H9 (cell line): ENCODE measurements at regions not wholly inside any gene's neighbourhood (a gene's known extent, or its start where the extent isn't known, plus 50 kb on each side); places are given as distances from the start of the nearest gene placed in this dataset.

Source experiments
- DNase-seq: peaks from one replicate; pipeline ENCODE4 v3.0.0-alpha.2; 2017
- H2AFZ ChIP-seq: one replicate; pipeline ENCODE4 v1.6.1; 2013; ENCODE audit warnings: mild to moderate bottlenecking, low read length, control low read depth, moderate library complexity
- H2AK5ac ChIP-seq: 2 replicates; pipeline ENCODE4 v1.6.1; 2013; ENCODE audit warnings: low read length, control low read depth, mixed read lengths; ENCODE audit not compliant: insufficient read length
- H2BK120ac ChIP-seq: one replicate; pipeline ENCODE4 v1.6.1; 2013; ENCODE audit warnings: low read depth, mild to moderate bottlenecking, low read length, control low read depth, inconsistent platforms; ENCODE audit not compliant: poor library complexity, severe bottlenecking
- H2BK12ac ChIP-seq: 2 replicates; pipeline ENCODE4 v1.6.1; 2013; ENCODE audit warnings: low read length, control low read depth, mixed read lengths, low read depth; ENCODE audit not compliant: insufficient read length
- H2BK15ac ChIP-seq: 2 replicates; pipeline ENCODE4 v1.6.1; 2013; ENCODE audit warnings: low read depth, low read length, control low read depth
- H2BK20ac ChIP-seq: one replicate; pipeline ENCODE4 v1.6.1; 2013; ENCODE audit warnings: low read depth, mild to moderate bottlenecking, low read length, control low read depth, inconsistent platforms; ENCODE audit not compliant: poor library complexity, severe bottlenecking
- H2BK5ac ChIP-seq: 2 replicates; pipeline ENCODE4 v1.6.1; 2013; ENCODE audit warnings: low read length, control low read depth, mixed read lengths; ENCODE audit not compliant: insufficient read length
- H3K14ac ChIP-seq: 2 replicates; pipeline ENCODE4 v1.6.1; 2013; ENCODE audit warnings: low read length, control low read depth; ENCODE audit not compliant: insufficient read depth
- H3K18ac ChIP-seq: 2 replicates; pipeline ENCODE4 v1.6.1; 2013; ENCODE audit warnings: low read depth, mild to moderate bottlenecking, mixed read lengths, low read length, control low read depth; ENCODE audit not compliant: insufficient read length
- H3K23ac ChIP-seq: 2 replicates; pipeline ENCODE4 v1.6.1; 2013; ENCODE audit warnings: low read length, control low read depth, mixed read lengths, low read depth; ENCODE audit not compliant: insufficient read length
- H3K23me2 ChIP-seq: 2 replicates; pipeline ENCODE4 v1.6.1; 2013; ENCODE audit warnings: low read depth, mild to moderate bottlenecking, mixed read lengths, low read length, control low read depth; ENCODE audit not compliant: insufficient read length, poor library complexity, severe bottlenecking
- H3K27ac ChIP-seq: 2 replicates; pipeline ENCODE4 v1.5.1; 2013; ENCODE audit warnings: low read length, control low read depth, mixed read lengths, low read depth; ENCODE audit not compliant: insufficient read length
- H3K27me3 ChIP-seq: 2 replicates; pipeline ENCODE4 v1.6.1; 2013; ENCODE audit warnings: low read length, control low read depth, inconsistent platforms; ENCODE audit not compliant: insufficient read depth
- H3K4ac ChIP-seq: 2 replicates; pipeline ENCODE4 v1.6.1; 2013; ENCODE audit warnings: low read depth, mild to moderate bottlenecking, control low read depth, inconsistent platforms, low read length, moderate library complexity
- H3K4me1 ChIP-seq: 2 replicates; pipeline ENCODE4 v1.6.1; 2013; ENCODE audit warnings: low read length, control low read depth, inconsistent platforms; ENCODE audit not compliant: insufficient read depth
- H3K4me2 ChIP-seq: 2 replicates; pipeline ENCODE4 v1.6.1; 2013; ENCODE audit warnings: low read length, control low read depth, mixed read lengths; ENCODE audit not compliant: insufficient read length, insufficient read depth
- H3K56ac ChIP-seq: 2 replicates; pipeline ENCODE4 v1.6.1; 2013; ENCODE audit warnings: low read depth, mild to moderate bottlenecking, mixed read lengths, low read length, control low read depth; ENCODE audit not compliant: insufficient read length
- H3K79me1 ChIP-seq: 2 replicates; pipeline ENCODE4 v1.6.1; 2013; ENCODE audit warnings: low read depth, mild to moderate bottlenecking, moderate library complexity, low read length, control low read depth, inconsistent platforms; ENCODE audit not compliant: insufficient read depth, poor library complexity, severe bottlenecking
- H3K79me2 ChIP-seq: 2 replicates; pipeline ENCODE4 v1.6.1; 2013; ENCODE audit warnings: low read length, control low read depth, inconsistent platforms; ENCODE audit not compliant: insufficient read depth
- H3K9ac ChIP-seq: 2 replicates; pipeline ENCODE4 v1.6.1; 2013; ENCODE audit warnings: low read length, control low read depth, mixed read lengths; ENCODE audit not compliant: insufficient read length; ENCODE audit errors: extremely low read depth
- H3K9me3 ChIP-seq: one replicate; pipeline ENCODE4 v1.6.1; 2013; ENCODE audit warnings: low read depth, low read length, inconsistent platforms; ENCODE audit not compliant: control insufficient read depth
- H3T11ph ChIP-seq: one replicate; pipeline ENCODE4 v1.6.1; 2013; ENCODE audit warnings: mild to moderate bottlenecking, low read length, control low read depth, inconsistent platforms
- H4K20me1 ChIP-seq: one replicate; pipeline ENCODE4 v1.6.1; 2013; ENCODE audit not compliant: control insufficient read depth, insufficient read length, insufficient read depth
- H4K5ac ChIP-seq: 2 replicates; pipeline ENCODE4 v1.6.1; 2013; ENCODE audit warnings: low read depth, mild to moderate bottlenecking, mixed read lengths, low read length, control low read depth; ENCODE audit not compliant: insufficient read length
- H4K8ac ChIP-seq: replicated peaks from 2 replicates; pipeline ENCODE4 v1.6.1; 2013; ENCODE audit warnings: low read length, control low read depth, mixed read lengths, low read depth; ENCODE audit not compliant: insufficient read length
- H4K91ac ChIP-seq: 2 replicates; pipeline ENCODE4 v1.6.1; 2013; ENCODE audit warnings: low read depth, mild to moderate bottlenecking, moderate library complexity, mixed read lengths, low read length, control low read depth; ENCODE audit not compliant: insufficient read length
- H3K27ac Mint-ChIP-seq, 3 experiments: 2 replicates in 2 of 3; 3 replicates in 1 of 3; pipeline ENCODE4 v1.8.0; 2020 to 2021; ENCODE audit warnings: mixed read lengths in 3 of 3, mild to moderate bottlenecking in 1 of 3, moderate library complexity in 1 of 3
- H3K27me3 Mint-ChIP-seq: 2 replicates; pipeline ENCODE4 v1.8.0; 2021; ENCODE audit warnings: low read depth, mild to moderate bottlenecking, moderate library complexity, mixed read lengths
- H3K36me3 Mint-ChIP-seq, 3 experiments: 2 replicates in 2 of 3; 3 replicates in 1 of 3; pipeline ENCODE4 v1.8.0; 2020 to 2021; ENCODE audit warnings: low read depth in 3 of 3, mixed read lengths in 3 of 3; ENCODE audit not compliant: insufficient read depth in 1 of 3
- H3K4me1 Mint-ChIP-seq, 2 experiments: 2 replicates each; pipeline ENCODE4 v1.8.0; 2020; ENCODE audit warnings: mixed read lengths in 2 of 2
- H3K4me3 Mint-ChIP-seq, 2 experiments: 2 replicates in 1 of 2; 3 replicates in 1 of 2; pipeline ENCODE4 v1.8.0; 2020 to 2021; ENCODE audit warnings: mild to moderate bottlenecking in 2 of 2, mixed read lengths in 2 of 2, moderate library complexity in 1 of 2
- H3K9me3 Mint-ChIP-seq, 2 experiments: 2 replicates in 1 of 2; 3 replicates in 1 of 2; pipeline ENCODE4 v1.8.0; 2020; ENCODE audit warnings: mild to moderate bottlenecking in 2 of 2, mixed read lengths in 2 of 2, moderate library complexity in 1 of 2
- WGBS: extraction: QIAGEN DNeasy Blood & Tissue Kit; methylation state at CpG from one replicate; pipeline ENCODE4 v1.1.7; 2013; ENCODE audit warnings: missing lambda C conversion rate, low lambda C conversion rate, mixed read lengths; ENCODE audit not compliant: insufficient read length; ENCODE audit errors: extremely low coverage; 5-methylcytosine and 5-hydroxymethylcytosine counted together
- TF ChIP-seq, protein P1 (sequence below): fragments of 200-600 bp; sonication (generic); conservative IDR thresholded peaks from 3 replicates; pipeline ENCODE4 v1.8.0; 2021; ENCODE audit warnings: antibody characterized with exemption, mild to moderate bottlenecking

DNA sequence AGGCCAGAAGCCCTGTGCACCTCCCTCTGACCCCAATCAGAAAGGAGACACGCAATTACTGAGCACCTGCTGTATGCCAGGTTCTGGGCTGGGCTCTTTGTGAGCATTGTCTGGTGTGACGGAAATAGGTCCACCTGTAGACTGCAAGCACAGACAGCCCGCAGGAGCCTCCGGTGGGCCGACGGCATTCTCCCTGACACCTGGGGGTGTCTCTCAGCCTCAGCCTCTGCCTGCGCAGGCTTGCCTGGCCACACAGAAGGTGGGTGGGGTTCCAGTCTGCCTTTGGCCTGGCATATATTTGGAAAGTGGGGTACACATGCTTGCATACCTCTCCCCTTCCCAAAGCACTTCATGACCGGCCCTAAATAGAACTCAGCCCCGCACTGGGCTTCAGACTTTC lies 129.3 kb downstream of the BUD13 start:
- no peak overlapping the region for H3K23ac ChIP-seq
- no peak overlapping the region for H4K91ac ChIP-seq
- H2AFZ ChIP-seq, result no peak overlapping the region
- no peak overlapping the region for H3K9ac ChIP-seq
- no peak overlapping the region for H4K5ac ChIP-seq
- peaks cover 0 to 10% of the 10 kb centered on the region in 2 experiments; a peak in 2 of 4 replicates for H3K4me1 Mint-ChIP-seq
- no peaks in the 10 kb centered on the region for H3K23me2 ChIP-seq
- H3K79me2 ChIP-seq, result no peaks in the 10 kb centered on the region
- no peaks in the 10 kb centered on the region for H3K36me3 Mint-ChIP-seq
- no peak overlapping the region for H4K8ac ChIP-seq
- H2BK5ac ChIP-seq, result no peak overlapping the region
- no peak overlapping the region for H3K4me2 ChIP-seq
- no peak overlapping the region for H3K18ac ChIP-seq
- TF ChIP-seq, protein P1, sequence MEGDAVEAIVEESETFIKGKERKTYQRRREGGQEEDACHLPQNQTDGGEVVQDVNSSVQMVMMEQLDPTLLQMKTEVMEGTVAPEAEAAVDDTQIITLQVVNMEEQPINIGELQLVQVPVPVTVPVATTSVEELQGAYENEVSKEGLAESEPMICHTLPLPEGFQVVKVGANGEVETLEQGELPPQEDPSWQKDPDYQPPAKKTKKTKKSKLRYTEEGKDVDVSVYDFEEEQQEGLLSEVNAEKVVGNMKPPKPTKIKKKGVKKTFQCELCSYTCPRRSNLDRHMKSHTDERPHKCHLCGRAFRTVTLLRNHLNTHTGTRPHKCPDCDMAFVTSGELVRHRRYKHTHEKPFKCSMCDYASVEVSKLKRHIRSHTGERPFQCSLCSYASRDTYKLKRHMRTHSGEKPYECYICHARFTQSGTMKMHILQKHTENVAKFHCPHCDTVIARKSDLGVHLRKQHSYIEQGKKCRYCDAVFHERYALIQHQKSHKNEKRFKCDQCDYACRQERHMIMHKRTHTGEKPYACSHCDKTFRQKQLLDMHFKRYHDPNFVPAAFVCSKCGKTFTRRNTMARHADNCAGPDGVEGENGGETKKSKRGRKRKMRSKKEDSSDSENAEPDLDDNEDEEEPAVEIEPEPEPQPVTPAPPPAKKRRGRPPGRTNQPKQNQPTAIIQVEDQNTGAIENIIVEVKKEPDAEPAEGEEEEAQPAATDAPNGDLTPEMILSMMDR, result no peak
- DNase-seq, result no peak
- no peaks in the 10 kb centered on the region for H4K20me1 ChIP-seq
- no peaks in the 10 kb centered on the region; a peak in 1 of 5 replicates for H3K9me3 Mint-ChIP-seq
- no CpG with 5 or more reads among the region's 9 CpGs for WGBS
- no peaks in the 10 kb centered on the region for H3K27me3 ChIP-seq
- no peak overlapping the region for H3K4ac ChIP-seq
- H2BK20ac ChIP-seq, result no peak overlapping the region
- H3K27ac ChIP-seq, result no peak overlapping the region
- H2BK12ac ChIP-seq, result no peak overlapping the region
- no peak overlapping the region for H3K14ac ChIP-seq
- no peak overlapping the region for H3T11ph ChIP-seq
- no peak overlapping the region for H3K56ac ChIP-seq
- no peaks in the 10 kb centered on the region for H3K79me1 ChIP-seq
- no peaks in the 10 kb centered on the region for H3K4me1 ChIP-seq
- no peak overlapping the region for H2BK120ac ChIP-seq
- no peak overlapping the region for H2BK15ac ChIP-seq
- H2AK5ac ChIP-seq, result no peak overlapping the region
- no peaks in the 10 kb centered on the region for H3K9me3 ChIP-seq
- no peak overlapping the region for H3K4me3 Mint-ChIP-seq
- peaks cover 16% of the 10 kb centered on the region for H3K27me3 Mint-ChIP-seq
- H3K27ac Mint-ChIP-seq, result no peak overlapping the region
